Central memory CD8-positive, alpha-beta T cell (primary cell): ENCODE measurements at regions not wholly inside any gene's neighbourhood (a gene's known extent, or its start where the extent isn't known, plus 50 kb on each side); places are given as distances from the start of the nearest gene placed in this dataset.
A peak's percentile ranks its signal among the peaks of the same experiment; 100 is the strongest.
"Not testable (repeated sequence)": the region's sequence is repeated elsewhere in the genome, so short reads cannot be mapped to it uniquely, and the experiment has no call there.

Experiments used
- ATAC-seq: fragments of 150-1000 bp; cut with Tn5 transposase; replicated peaks from 2 replicates; pipeline ENCODE4 v1.10.0; 2022; ENCODE audit warnings: mild to moderate bottlenecking, moderate FRiP score, moderate number of reproducible peaks; ENCODE audit not compliant: poor library complexity, severe bottlenecking; ENCODE audit errors: extremely low read depth
- DNase-seq, 2 donors: peaks; one replicate each; pipeline ENCODE4 v3.0.0; 2021; ENCODE audit warnings: low spot score in 2 of 2
- H3K27ac Mint-ChIP-seq: one replicate; pipeline ENCODE4 v1.8.0; 2022; ENCODE audit warnings: low read depth, mild to moderate bottlenecking, moderate library complexity, mixed read lengths
- H3K27me3 Mint-ChIP-seq: one replicate; pipeline ENCODE4 v1.8.0; 2022; ENCODE audit warnings: mixed read lengths
- H3K36me3 Mint-ChIP-seq: one replicate; pipeline ENCODE4 v1.8.0; 2022; ENCODE audit warnings: mild to moderate bottlenecking, moderate library complexity, mixed read lengths; ENCODE audit not compliant: insufficient read depth
- H3K4me1 Mint-ChIP-seq: one replicate; pipeline ENCODE4 v1.8.0; 2022; ENCODE audit warnings: mixed read lengths
- H3K4me3 Mint-ChIP-seq: one replicate; pipeline ENCODE4 v1.8.0; 2022; ENCODE audit warnings: mild to moderate bottlenecking, moderate library complexity, mixed read lengths
- H3K9me3 Mint-ChIP-seq: one replicate; pipeline ENCODE4 v1.8.0; 2022; ENCODE audit warnings: mixed read lengths

DNA sequence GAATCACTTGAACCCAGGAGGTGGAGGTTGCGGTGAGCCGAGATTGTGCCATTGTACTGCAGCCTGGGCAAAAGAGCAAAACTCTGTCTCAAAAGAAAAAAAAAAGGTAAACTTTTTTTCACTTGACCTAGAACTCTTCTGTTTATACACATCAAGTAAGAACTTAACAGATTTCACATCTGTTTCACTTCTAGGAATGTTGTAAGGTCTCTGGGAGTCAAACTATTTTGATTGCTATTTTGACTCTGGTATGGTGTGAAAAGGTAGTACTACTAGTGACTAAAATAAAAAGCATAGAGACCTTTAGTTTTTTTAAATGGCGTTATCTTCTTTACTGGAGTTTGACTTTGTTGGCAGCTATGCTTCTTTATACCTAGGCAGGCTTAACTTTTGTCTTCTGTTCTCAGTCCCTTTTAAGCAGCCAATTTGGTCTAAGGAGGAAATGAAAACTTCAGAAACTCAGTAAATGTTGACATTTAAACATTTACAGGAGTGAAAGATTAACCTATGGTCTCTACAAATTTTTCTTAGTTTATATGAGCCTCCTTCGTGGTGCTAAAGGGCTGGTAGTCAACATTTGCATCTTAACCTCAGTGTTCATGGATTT lies 84.7 kb downstream of the METTL2B start:
- DNase-seq, ATAC-seq, H3K4me3 Mint-ChIP-seq, H3K9me3 Mint-ChIP-seq, H3K27me3 Mint-ChIP-seq: not testable (repeated sequence)
- peaks cover 21% of the 10 kb centered on the region for H3K4me1 Mint-ChIP-seq
- peaks cover 21% of the 10 kb centered on the region for H3K36me3 Mint-ChIP-seq
- peak overlapping the region; percentile 69 for H3K27ac Mint-ChIP-seq

DNA sequence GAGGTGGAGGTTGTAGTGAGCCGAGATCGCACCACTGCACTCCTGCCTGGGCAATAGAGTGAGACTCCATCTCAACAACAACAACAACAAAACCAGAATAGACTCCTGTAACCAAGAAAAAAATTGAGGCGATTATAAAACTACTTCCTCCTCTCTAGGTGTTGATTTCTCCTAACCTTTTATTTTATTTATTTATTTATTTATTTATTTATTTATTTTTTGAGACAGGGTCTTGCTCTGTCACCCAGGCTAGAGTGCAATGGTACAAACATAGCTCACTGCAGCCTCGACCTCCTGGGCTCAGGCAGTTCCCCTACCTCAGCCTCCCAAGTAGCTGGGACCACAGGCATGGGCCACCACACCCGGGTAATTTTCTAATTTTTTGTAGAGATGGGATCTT lies 86.2 kb downstream of the METTL2B start:
- Mint-ChIP-seq H3K4me1 (peaks cover 21% of the 10 kb centered on the region), H3K36me3 (peaks cover 29% of the 10 kb centered on the region), H3K27ac (peak overlapping the region; percentile 25)
- H3K9me3 Mint-ChIP-seq, H3K4me3 Mint-ChIP-seq, ATAC-seq, H3K27me3 Mint-ChIP-seq, DNase-seq: not testable (repeated sequence)

DNA sequence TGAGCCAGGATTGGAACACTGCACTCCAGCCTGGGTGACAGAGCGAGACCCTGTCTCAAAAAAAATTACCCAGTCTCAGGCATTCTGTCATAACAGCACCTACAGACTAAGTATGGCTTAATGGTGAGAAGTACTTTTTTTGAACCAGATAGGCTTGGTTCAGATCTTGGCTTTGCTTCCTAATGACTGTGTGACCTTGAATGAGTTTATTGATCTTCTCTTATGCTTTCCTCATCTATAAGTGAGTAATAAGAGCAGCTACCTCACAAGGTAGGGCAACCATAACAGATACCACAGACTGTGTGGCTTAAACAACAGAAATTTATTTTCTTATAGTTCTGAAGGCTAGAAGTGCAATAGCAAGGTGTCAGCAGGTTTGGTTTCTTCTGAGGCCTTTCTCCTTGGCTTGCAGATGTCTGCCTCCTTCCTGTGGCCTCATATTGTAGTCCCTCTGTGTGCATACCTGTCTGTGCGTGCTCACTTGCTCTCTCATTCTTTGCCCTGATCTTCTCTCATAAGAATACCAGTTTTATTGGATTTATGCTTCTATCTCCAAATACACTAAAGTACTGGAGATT lies 87.7 kb downstream of the METTL2B start:
- not testable (repeated sequence) for DNase-seq, H3K4me3 Mint-ChIP-seq, H3K9me3 Mint-ChIP-seq, H3K27me3 Mint-ChIP-seq, ATAC-seq
- H3K27ac Mint-ChIP-seq = peak overlapping the region; percentile 53
- peaks cover 34% of the 10 kb centered on the region for H3K36me3 Mint-ChIP-seq
- H3K4me1 Mint-ChIP-seq = peaks cover 19% of the 10 kb centered on the region

DNA sequence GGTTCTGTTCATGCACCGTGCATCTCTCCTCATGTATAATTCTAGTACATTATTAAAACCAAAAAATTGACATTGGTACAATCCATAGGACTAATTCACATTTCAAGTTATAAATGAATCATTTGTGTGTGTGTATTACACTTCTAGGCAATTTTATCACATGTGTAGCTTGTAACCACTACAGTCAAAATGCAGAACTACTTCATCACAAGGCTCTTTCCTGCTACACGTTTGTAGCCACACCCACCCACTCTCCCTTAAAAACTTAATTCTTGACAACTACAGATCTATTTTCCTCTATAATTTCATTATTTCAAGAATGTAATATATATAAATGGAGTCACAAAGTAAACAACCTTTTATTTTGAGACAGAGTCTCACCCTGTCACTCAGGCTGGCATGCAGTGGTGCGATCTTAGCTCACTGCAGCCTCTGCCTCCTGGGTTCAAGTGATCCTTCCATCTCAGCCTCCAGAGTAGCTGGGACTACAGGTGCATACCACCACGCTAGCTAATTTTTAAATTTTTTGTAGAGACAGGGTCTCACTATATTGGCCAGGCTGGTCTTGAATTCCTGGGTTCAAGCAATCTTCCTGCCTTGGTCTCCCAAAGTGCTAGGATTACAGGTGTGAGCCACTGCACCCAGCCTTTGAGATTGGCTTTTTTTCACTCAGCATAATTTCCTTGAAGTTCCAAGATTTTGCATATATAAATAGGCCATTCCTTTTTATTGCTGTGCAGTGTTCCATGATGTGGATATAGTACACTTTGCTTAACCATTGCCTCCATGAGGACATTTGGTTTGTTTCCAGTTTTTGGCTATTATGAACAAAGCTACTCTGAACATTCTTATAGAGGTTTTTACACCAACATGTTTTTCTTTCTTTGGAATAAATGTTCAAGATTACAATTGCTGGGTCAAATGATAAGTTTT lies 88.7 kb downstream of the METTL2B start:
- not testable (repeated sequence) for H3K4me3 Mint-ChIP-seq, H3K9me3 Mint-ChIP-seq, ATAC-seq, H3K27me3 Mint-ChIP-seq, DNase-seq, H3K4me1 Mint-ChIP-seq
- Mint-ChIP-seq H3K36me3 (peaks cover 31% of the 10 kb centered on the region), H3K27ac (peak overlapping the region; percentile 53)

DNA sequence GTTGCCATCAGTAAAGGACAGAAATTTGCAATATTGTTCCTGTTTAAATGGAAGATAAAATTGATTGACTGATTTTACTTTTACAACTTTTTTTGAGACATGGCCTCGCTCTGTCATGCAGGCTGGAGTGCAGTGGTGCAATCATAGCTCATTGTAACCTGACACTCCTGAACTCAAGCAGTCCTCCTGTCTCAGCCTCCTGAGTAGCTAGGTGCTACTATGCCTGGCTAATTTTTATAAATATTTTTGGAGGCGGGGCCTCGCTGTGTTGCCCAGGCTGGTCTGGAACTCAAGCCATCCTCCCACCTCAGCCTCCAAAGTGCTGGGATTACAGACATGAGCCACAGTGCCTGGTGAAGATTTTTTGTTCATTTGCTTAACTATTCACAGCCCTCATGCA lies 96.8 kb upstream of the GARIN1A start:
- not testable (repeated sequence) for H3K4me3 Mint-ChIP-seq, H3K27ac Mint-ChIP-seq, DNase-seq, H3K9me3 Mint-ChIP-seq, ATAC-seq, H3K27me3 Mint-ChIP-seq, H3K4me1 Mint-ChIP-seq
- peaks cover 32% of the 10 kb centered on the region for H3K36me3 Mint-ChIP-seq

DNA sequence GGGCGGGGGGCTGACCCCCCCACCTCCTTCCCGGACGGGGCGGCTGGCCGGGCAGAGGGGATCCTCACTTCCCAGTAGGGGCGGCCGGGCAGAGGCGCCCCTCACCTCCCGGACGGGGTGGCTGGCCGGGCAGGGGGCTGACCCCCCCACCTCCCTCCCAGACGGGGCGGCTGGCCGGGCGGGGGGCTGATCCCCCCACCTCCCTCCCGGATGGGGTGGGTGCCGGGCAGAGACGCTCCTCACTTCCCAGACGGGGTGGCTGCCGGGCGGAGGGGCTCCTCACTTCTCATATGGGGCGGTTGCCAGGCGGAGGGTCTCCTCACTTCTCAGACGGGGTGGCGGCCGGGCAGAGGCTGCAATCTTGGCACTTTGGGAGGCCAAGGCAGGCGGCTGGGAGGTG lies 95.1 kb upstream of the GARIN1A start:
- peaks cover 31% of the 10 kb centered on the region for H3K36me3 Mint-ChIP-seq
- not testable (repeated sequence) for H3K9me3 Mint-ChIP-seq, H3K4me1 Mint-ChIP-seq, ATAC-seq, H3K27ac Mint-ChIP-seq, H3K27me3 Mint-ChIP-seq, DNase-seq, H3K4me3 Mint-ChIP-seq

DNA sequence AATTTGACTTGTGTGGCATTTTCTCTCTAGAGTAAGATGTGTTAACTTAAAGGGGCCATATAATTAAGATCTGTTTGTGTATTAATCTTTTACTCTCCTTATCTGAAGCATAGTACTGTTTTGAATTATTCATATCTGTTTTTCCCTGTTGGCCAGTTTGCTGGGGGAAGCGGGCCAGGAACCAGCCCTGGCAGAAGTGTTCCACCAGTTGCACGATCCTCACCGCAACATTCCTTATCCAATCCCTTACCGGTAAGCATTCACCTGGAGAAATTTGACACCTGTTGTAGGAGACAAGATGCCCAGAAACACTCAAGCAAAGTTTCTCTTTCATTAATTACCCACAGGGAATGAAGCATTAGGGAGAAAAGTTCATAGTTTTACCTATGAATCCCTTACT lies 92.2 kb upstream of the GARIN1A start:
- peaks cover 27% of the 10 kb centered on the region for H3K36me3 Mint-ChIP-seq
- H3K4me1 Mint-ChIP-seq = peaks cover 12% of the 10 kb centered on the region
- not testable (repeated sequence) for H3K9me3 Mint-ChIP-seq, DNase-seq, H3K4me3 Mint-ChIP-seq, H3K27me3 Mint-ChIP-seq, H3K27ac Mint-ChIP-seq, ATAC-seq

DNA sequence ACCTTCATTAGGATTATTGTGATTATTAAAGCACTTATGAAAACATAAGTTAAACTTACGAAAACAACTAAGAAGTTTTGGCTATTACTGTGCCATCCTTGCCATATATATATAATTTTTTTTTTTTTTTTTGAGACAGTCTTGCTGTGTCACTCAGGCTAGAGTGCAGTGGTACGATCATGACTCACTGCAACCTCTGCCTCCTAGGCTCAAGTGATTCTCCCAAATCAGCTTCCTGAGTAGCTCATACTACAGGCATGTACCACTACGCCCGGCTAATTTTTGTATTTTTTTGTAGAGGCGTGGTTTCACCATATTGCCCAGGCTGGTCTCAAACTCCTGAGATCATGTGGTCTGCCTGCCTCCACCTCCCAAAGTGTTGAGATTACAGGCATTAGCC lies 91.0 kb upstream of the GARIN1A start:
- not testable (repeated sequence) for DNase-seq

DNA sequence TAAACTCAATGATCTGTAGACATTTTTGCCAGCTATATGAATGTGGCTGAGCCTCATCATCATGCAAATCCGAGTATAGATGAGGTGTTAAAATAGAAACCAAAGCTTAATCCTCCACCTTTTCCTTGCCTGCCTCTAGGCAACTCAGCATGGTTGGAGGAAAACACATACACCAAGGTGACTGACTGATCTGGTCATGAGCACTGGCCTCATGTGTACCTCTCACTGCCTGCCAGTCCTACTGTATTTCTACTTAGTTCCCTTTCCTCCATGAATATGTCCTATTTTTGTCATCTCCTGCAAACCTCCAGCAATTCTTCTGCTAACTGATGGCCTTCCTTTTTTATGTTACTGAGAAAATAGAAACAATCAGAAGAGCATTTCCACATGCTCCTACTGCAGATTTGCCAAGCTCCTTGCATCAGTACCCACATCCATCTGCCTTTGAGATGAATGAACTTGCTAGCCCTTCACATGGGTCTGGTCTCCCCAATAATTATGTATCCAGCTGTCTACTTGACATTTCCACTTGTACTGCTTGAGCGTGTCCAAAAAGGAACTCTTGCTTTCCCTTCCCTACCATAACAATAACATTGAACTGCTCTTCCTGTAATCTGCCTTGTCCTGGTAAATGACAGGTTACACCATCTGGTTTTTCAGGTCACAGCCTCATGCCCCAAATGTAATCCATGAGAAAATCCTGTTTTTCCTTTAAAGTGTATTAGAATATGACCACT lies 90.1 kb upstream of the GARIN1A start:
- peak overlapping the region; percentile 41 for H3K27ac Mint-ChIP-seq
- H3K27me3 Mint-ChIP-seq, H3K4me3 Mint-ChIP-seq, ATAC-seq, H3K9me3 Mint-ChIP-seq, DNase-seq: not testable (repeated sequence)
- peaks cover 33% of the 10 kb centered on the region for H3K36me3 Mint-ChIP-seq
- H3K4me1 Mint-ChIP-seq = peaks cover 22% of the 10 kb centered on the region

More for the DNA sequence above, 91.0 kb upstream of the GARIN1A start:
- Mint-ChIP-seq H3K36me3 (peaks cover 28% of the 10 kb centered on the region), H3K4me1 (peaks cover 13% of the 10 kb centered on the region)
- H3K27me3 Mint-ChIP-seq, H3K4me3 Mint-ChIP-seq, H3K27ac Mint-ChIP-seq, H3K9me3 Mint-ChIP-seq, ATAC-seq: not testable (repeated sequence)

DNA sequence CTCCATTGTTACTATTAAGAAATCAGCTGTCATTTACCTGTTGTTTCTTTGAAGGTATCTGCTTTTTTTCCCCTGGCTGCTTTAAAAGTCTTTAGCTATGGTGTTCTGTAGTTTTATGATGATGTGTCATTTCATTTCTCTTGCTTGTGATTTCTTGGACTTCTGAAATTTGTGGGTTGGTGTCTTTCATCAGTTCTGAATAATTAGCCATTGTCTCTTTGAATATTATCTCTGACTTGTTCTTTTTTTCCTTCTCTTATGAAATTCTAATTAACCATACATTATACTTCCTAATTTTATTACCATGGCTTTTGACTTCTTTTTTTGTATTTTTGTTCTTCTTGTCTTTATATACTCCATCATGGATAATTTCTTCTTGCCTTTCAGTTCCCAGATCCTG lies 85.4 kb upstream of the GARIN1A start:
- H3K4me1 Mint-ChIP-seq = peaks cover 23% of the 10 kb centered on the region
- not testable (repeated sequence) for DNase-seq, H3K27me3 Mint-ChIP-seq, H3K4me3 Mint-ChIP-seq, H3K9me3 Mint-ChIP-seq, ATAC-seq
- peak overlapping the region; percentile 78 for H3K27ac Mint-ChIP-seq
- H3K36me3 Mint-ChIP-seq = peaks cover 36% of the 10 kb centered on the region

DNA sequence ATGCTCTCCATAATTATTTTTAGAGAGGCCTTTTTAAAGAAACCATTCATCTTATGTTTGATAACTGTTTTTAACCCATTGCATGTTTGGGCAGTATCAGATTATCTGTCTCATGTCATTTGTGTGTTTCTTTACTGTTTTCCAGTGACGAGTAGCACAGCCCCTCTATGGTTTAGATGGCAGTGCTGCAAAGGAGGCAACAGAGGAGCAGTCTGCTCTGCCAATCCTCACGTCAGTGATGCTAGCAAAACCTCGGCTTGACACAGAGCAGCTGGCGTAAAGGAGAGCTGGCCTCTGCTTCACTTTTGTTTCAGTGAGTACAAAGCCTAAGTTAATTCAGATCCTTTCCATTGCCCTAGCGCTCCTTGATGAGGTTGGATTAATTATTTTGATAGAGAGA lies 80.4 kb upstream of the GARIN1A start:
- DNase-seq (no peak), ATAC-seq (no peak)
- peaks cover 36% of the 10 kb centered on the region for H3K36me3 Mint-ChIP-seq
- H3K27ac Mint-ChIP-seq = no peak overlapping the region
- no peaks in the 10 kb centered on the region for H3K27me3 Mint-ChIP-seq
- H3K4me3 Mint-ChIP-seq = no peak overlapping the region
- no peaks in the 10 kb centered on the region for H3K9me3 Mint-ChIP-seq
- H3K4me1 Mint-ChIP-seq = peaks cover 14% of the 10 kb centered on the region

DNA sequence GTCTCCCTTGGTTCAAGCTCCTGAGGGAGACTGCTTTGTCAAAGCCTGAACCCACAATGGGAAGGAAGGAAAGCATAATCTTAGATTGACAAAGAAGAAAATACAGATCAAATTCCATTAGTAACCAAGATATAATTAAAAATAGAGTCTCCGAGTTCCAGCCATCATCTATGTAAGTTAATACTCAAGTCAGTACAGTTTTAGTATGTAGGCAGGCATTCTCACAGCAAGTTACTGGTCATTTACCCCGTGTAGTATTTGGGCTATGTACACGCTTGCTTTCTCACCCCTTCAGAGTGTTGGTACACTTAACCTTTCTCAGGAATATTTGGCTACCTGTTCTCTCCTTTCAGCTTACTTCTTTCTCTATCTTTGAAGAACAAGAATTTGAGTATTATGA lies 79.9 kb upstream of the GARIN1A start:
- not testable (repeated sequence) for DNase-seq, ATAC-seq, H3K27me3 Mint-ChIP-seq, H3K4me3 Mint-ChIP-seq, H3K9me3 Mint-ChIP-seq, H3K27ac Mint-ChIP-seq
- peaks cover 13% of the 10 kb centered on the region for H3K4me1 Mint-ChIP-seq
- H3K36me3 Mint-ChIP-seq = peaks cover 34% of the 10 kb centered on the region
